ENCODE measurements at regions not wholly inside any gene's neighbourhood (a gene's known extent, or its start where the extent isn't known, plus 50 kb on each side); places are given as distances from the start of the nearest gene placed in this dataset.

GRCh38 chr10:121268863-121269432 lies 329.3 kb downstream of the FGFR2 start:
- Histone ChIP-seq H3K9ac (ENCODE audit: low read length) (no peak overlapping the region), H3K4me3 (replicated peaks in 1 of 2; ENCODE audit: low read depth in 1 of 2, low read length in 2 of 2) (no peak overlapping the region), H4K20me1 (ENCODE audit: insufficient read depth) (no peaks in the 10 kb centered on the region), H3K27ac (ENCODE audit: low read depth, low read length) (no peak overlapping the region), H3K4me1 (ENCODE audit: control insufficient read depth in 1 of 2, insufficient read depth in 2 of 2, low read length in 2 of 2) (no peaks in the 10 kb centered on the region), H3K79me2 (ENCODE audit: insufficient read depth, low read length) (no peaks in the 10 kb centered on the region), H3K27me3 (ENCODE audit: insufficient read depth, low read length) (peaks cover 14% of the 10 kb centered on the region; the same call in 1 of the 2 replicates), H3K9me3 (ENCODE audit: control insufficient read depth in 1 of 2, insufficient read depth in 1 of 2, low read depth in 1 of 2, low read length in 2 of 2) (no peaks in the 10 kb centered on the region), H3K9me2 (ENCODE audit: insufficient read depth) (no peaks in the 10 kb centered on the region), H3K36me3 (ENCODE audit: control insufficient read depth in 1 of 2, insufficient read depth in 2 of 2, low read length in 2 of 2) (no peaks in the 10 kb centered on the region), H3K4me2 (ENCODE audit: low read length) (no peak overlapping the region), H2AFZ (ENCODE audit: low read depth, low read length, poor library complexity, severe bottlenecking) (no peak overlapping the region)
- no peak for TF ChIP-seq SP1 (IDR thresholded peaks at IDR 0.05; ENCODE audit: low read depth)
- no peak for TF ChIP-seq YY1 (IDR thresholded peaks at IDR 0.05; ENCODE audit: extremely low read depth, insufficient replicate concordance, low read depth, low read length)
- TF ChIP-seq CEBPB (IDR thresholded peaks at IDR 0.05; ENCODE audit: low read depth), result no peak
- TF ChIP-seq, protein P1, sequence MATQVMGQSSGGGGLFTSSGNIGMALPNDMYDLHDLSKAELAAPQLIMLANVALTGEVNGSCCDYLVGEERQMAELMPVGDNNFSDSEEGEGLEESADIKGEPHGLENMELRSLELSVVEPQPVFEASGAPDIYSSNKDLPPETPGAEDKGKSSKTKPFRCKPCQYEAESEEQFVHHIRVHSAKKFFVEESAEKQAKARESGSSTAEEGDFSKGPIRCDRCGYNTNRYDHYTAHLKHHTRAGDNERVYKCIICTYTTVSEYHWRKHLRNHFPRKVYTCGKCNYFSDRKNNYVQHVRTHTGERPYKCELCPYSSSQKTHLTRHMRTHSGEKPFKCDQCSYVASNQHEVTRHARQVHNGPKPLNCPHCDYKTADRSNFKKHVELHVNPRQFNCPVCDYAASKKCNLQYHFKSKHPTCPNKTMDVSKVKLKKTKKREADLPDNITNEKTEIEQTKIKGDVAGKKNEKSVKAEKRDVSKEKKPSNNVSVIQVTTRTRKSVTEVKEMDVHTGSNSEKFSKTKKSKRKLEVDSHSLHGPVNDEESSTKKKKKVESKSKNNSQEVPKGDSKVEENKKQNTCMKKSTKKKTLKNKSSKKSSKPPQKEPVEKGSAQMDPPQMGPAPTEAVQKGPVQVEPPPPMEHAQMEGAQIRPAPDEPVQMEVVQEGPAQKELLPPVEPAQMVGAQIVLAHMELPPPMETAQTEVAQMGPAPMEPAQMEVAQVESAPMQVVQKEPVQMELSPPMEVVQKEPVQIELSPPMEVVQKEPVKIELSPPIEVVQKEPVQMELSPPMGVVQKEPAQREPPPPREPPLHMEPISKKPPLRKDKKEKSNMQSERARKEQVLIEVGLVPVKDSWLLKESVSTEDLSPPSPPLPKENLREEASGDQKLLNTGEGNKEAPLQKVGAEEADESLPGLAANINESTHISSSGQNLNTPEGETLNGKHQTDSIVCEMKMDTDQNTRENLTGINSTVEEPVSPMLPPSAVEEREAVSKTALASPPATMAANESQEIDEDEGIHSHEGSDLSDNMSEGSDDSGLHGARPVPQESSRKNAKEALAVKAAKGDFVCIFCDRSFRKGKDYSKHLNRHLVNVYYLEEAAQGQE (IDR thresholded peaks at IDR 0.05; ENCODE audit: low read depth), result no peak
- TF ChIP-seq, protein P2, sequence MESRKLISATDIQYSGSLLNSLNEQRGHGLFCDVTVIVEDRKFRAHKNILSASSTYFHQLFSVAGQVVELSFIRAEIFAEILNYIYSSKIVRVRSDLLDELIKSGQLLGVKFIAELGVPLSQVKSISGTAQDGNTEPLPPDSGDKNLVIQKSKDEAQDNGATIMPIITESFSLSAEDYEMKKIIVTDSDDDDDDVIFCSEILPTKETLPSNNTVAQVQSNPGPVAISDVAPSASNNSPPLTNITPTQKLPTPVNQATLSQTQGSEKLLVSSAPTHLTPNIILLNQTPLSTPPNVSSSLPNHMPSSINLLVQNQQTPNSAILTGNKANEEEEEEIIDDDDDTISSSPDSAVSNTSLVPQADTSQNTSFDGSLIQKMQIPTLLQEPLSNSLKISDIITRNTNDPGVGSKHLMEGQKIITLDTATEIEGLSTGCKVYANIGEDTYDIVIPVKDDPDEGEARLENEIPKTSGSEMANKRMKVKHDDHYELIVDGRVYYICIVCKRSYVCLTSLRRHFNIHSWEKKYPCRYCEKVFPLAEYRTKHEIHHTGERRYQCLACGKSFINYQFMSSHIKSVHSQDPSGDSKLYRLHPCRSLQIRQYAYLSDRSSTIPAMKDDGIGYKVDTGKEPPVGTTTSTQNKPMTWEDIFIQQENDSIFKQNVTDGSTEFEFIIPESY (IDR thresholded peaks at IDR 0.05; ENCODE audit: extremely low read depth, insufficient replicate concordance, low read length), result no peak
- no peak for TF ChIP-seq EZH2 (IDR thresholded peaks at IDR 0.05)
- no peak for TF ChIP-seq TCF7L2 (IDR thresholded peaks at IDR 0.05; ENCODE audit: borderline replicate concordance, extremely low read depth, insufficient read depth, insufficient read length)
- no peak for TF ChIP-seq RAD21 (IDR thresholded peaks at IDR 0.05; ENCODE audit: low read depth)
- TF ChIP-seq POLR2AphosphoS5 (IDR thresholded peaks at IDR 0.05; ENCODE audit: low read depth, low read length), result no peak
- no peak for TF ChIP-seq SRF (IDR thresholded peaks at IDR 0.05; ENCODE audit: low read depth)
- TF ChIP-seq POLR2A (IDR thresholded peaks at IDR 0.05; ENCODE audit: borderline replicate concordance, extremely low read depth, insufficient read depth, insufficient read length), result no peak
- no peak for TF ChIP-seq EGR1 (IDR thresholded peaks at IDR 0.05; ENCODE audit: low read depth)
- no peak for TF ChIP-seq CTCF (IDR thresholded peaks at IDR 0.05 in 2 of 3, conservative IDR thresholded peaks at IDR 0.05 in 1 of 3; ENCODE audit: borderline replicate concordance in 1 of 3, insufficient read depth in 1 of 3, low read depth in 2 of 3, low read length in 2 of 3)
- no peak for TF ChIP-seq ZFX (IDR thresholded peaks at IDR 0.05)
- TF ChIP-seq CBX3 (IDR thresholded peaks at IDR 0.05; ENCODE audit: low read depth), result no peak
- TF ChIP-seq ATF3 (IDR thresholded peaks at IDR 0.05), result no peak
- no peak for TF ChIP-seq ELF1 (IDR thresholded peaks at IDR 0.05; ENCODE audit: borderline replicate concordance, low read depth)
- TF ChIP-seq JUND (IDR thresholded peaks at IDR 0.05), result no peak
- RAD21 ChIA-PET (ENCODE audit: low non-redundant PET in 1 of 2, low total read pairs in 2 of 2, uncharacterized antibody in 2 of 2, unreplicated experiment in 2 of 2), result no interaction called here
- no peak for ATAC-seq
- no peak for DNase-seq (ENCODE audit: low read depth, low spot score)
- intact Hi-C loops (cut with micrococcal nuclease), result no loop called here
- CTCF ChIA-PET, result no interaction called here
- POLR2A ChIA-PET, result no interaction called here
- BruUV-seq (replicated peaks), result no TSS peak
